HepG2 (cell line): ENCODE measurements at regions not wholly inside any gene's neighbourhood (a gene's known extent, or its start where the extent isn't known, plus 50 kb on each side); places are given as distances from the start of the nearest gene placed in this dataset.
A peak's percentile ranks its signal among the peaks of the same experiment; 100 is the strongest.

Experiments
- CENPX ChIP-seq: sonication (generic); formaldehyde crosslinking; IDR thresholded peaks from 2 replicates; pipeline ENCODE4 v1.9.0; 2021; ENCODE audit warnings: mild to moderate bottlenecking, missing genetic modification reagents, moderate library complexity
- KLF11 ChIP-seq: IDR thresholded peaks from 2 replicates; pipeline ENCODE4 v1.6.1; 2016; ENCODE audit warnings: missing compliant biosample characterization
- MATR3 ChIP-seq: sonication (generic); formaldehyde crosslinking; IDR thresholded peaks from 2 replicates; pipeline ENCODE4 v1.4.0; 2020; ENCODE audit warnings: missing genetic modification reagents
- NR3C1 ChIP-seq: sonication (generic); formaldehyde crosslinking; IDR thresholded peaks from 2 replicates; pipeline ENCODE4 v1.4.0; 2020; ENCODE audit warnings: missing genetic modification reagents
- PATZ1 ChIP-seq: sonication (generic); formaldehyde crosslinking; IDR thresholded peaks from 2 replicates; pipeline ENCODE4 v1.4.0; 2020; ENCODE audit warnings: missing genetic modification reagents
- PRMT3 ChIP-seq: sonication (generic); formaldehyde crosslinking; IDR thresholded peaks from 2 replicates; pipeline ENCODE4 v1.8.1; 2022; ENCODE audit warnings: low read depth, mild to moderate bottlenecking, moderate library complexity, missing genetic modification reagents, borderline replicate concordance
- SKI ChIP-seq: fragments of 450-650 bp; IDR thresholded peaks from one replicate; pipeline ENCODE4 v1.6.1; 2018; ENCODE audit warnings: mild to moderate bottlenecking; ENCODE audit not compliant: partially characterized antibody
- SP2 ChIP-seq: sonication (generic); formaldehyde crosslinking; IDR thresholded peaks from 2 replicates; pipeline ENCODE4 v1.5.1; 2020; ENCODE audit warnings: mild to moderate bottlenecking, missing genetic modification reagents
- SRSF4 ChIP-seq: fragments of 200-400 bp; formaldehyde crosslinking; IDR thresholded peaks from one replicate; pipeline ENCODE4 v1.6.1; 2018; ENCODE audit warnings: mild to moderate bottlenecking, low read depth, low read length, moderate library complexity; ENCODE audit not compliant: poor library complexity, severe bottlenecking
- U2AF2 ChIP-seq: fragments of 200-400 bp; formaldehyde crosslinking; IDR thresholded peaks from 2 replicates; pipeline ENCODE4 v1.6.1; 2017; ENCODE audit warnings: low read depth, mild to moderate bottlenecking, low read length
- ZBTB3 ChIP-seq: sonication (generic); formaldehyde crosslinking; IDR thresholded peaks from 2 replicates; pipeline ENCODE4 v1.4.0; 2020; ENCODE audit warnings: low read depth, mild to moderate bottlenecking, moderate library complexity, missing genetic modification reagents, borderline replicate concordance
- ZEB1 ChIP-seq: IDR thresholded peaks from 2 replicates; pipeline ENCODE4 v1.6.1; 2012; ENCODE audit warnings: mild to moderate bottlenecking, low read depth, inconsistent platforms; ENCODE audit not compliant: insufficient replicate concordance
- ZNF282 ChIP-seq: fragments of 450-650 bp; IDR thresholded peaks from 2 replicates; pipeline ENCODE4 v1.6.1; 2018; ENCODE audit not compliant: partially characterized antibody
- ZNF552 ChIP-seq: sonication (generic); formaldehyde crosslinking; IDR thresholded peaks from 2 replicates; pipeline ENCODE4 v1.9.0; 2022; ENCODE audit warnings: missing genetic modification reagents, mild to moderate bottlenecking, borderline replicate concordance
- ZNF570 ChIP-seq: sonication (generic); formaldehyde crosslinking; IDR thresholded peaks from 2 replicates; pipeline ENCODE4 v1.4.0; 2020; ENCODE audit warnings: mild to moderate bottlenecking, missing genetic modification reagents, borderline replicate concordance
- ZNF747 ChIP-seq: sonication (generic); formaldehyde crosslinking; IDR thresholded peaks from 2 replicates; pipeline ENCODE4 v1.8.1; 2023; ENCODE audit warnings: missing genetic modification reagents, mild to moderate bottlenecking, borderline replicate concordance
- ZNF850 ChIP-seq: sonication (generic); formaldehyde crosslinking; conservative IDR thresholded peaks from 2 replicates; pipeline ENCODE4 v1.9.0; 2021; ENCODE audit warnings: mild to moderate bottlenecking, missing genetic modification reagents
- TF ChIP-seq, protein P1 (sequence below): sonication (generic); formaldehyde crosslinking; IDR thresholded peaks from 2 replicates; pipeline ENCODE4 v1.4.0; 2020; ENCODE audit warnings: missing genetic modification reagents
- TF ChIP-seq, protein P2 (sequence below): sonication (generic); formaldehyde crosslinking; IDR thresholded peaks from 2 replicates; pipeline ENCODE4 v1.5.0; 2020; ENCODE audit warnings: mild to moderate bottlenecking, missing genetic modification reagents, borderline replicate concordance
- TF ChIP-seq, protein P3 (sequence below): sonication (generic); formaldehyde crosslinking; IDR thresholded peaks from 2 replicates; pipeline ENCODE4 v1.4.0; 2020; ENCODE audit warnings: missing genetic modification reagents

GRCh38 chr2:31736695-31737454, 156.1 kb upstream of the SRD5A2 start (continued):
- TF ChIP-seq, protein P1, sequence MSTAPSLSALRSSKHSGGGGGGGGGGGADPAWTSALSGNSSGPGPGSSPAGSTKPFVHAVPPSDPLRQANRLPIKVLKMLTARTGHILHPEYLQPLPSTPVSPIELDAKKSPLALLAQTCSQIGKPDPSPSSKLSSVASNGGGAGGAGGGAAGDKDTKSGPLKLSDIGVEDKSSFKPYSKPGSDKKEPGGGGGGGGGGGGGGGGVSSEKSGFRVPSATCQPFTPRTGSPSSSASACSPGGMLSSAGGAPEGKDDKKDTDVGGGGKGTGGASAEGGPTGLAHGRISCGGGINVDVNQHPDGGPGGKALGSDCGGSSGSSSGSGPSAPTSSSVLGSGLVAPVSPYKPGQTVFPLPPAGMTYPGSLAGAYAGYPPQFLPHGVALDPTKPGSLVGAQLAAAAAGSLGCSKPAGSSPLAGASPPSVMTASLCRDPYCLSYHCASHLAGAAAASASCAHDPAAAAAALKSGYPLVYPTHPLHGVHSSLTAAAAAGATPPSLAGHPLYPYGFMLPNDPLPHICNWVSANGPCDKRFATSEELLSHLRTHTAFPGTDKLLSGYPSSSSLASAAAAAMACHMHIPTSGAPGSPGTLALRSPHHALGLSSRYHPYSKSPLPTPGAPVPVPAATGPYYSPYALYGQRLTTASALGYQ (CRISPR knock-in tag): no peak
- TF ChIP-seq ZEB1 (no peak), SP2 (no peak), MATR3 (CRISPR knock-in tag) (no peak), ZNF570 (CRISPR knock-in tag) (no peak), ZBTB3 (CRISPR knock-in tag) (no peak), PATZ1 (peak; percentile 38), SKI (peak; percentile 29), PRMT3 (no peak), SRSF4 (no peak), ZNF747 (CRISPR knock-in tag) (no peak), ZNF552 (CRISPR knock-in tag) (no peak), U2AF2 (no peak), KLF11 (CRISPR knock-in tag) (no peak), ZNF850 (CRISPR knock-in tag) (no peak), NR3C1 (CRISPR knock-in tag) (no peak), CENPX (no peak), ZNF282 (no peak)
- TF ChIP-seq, protein P2, sequence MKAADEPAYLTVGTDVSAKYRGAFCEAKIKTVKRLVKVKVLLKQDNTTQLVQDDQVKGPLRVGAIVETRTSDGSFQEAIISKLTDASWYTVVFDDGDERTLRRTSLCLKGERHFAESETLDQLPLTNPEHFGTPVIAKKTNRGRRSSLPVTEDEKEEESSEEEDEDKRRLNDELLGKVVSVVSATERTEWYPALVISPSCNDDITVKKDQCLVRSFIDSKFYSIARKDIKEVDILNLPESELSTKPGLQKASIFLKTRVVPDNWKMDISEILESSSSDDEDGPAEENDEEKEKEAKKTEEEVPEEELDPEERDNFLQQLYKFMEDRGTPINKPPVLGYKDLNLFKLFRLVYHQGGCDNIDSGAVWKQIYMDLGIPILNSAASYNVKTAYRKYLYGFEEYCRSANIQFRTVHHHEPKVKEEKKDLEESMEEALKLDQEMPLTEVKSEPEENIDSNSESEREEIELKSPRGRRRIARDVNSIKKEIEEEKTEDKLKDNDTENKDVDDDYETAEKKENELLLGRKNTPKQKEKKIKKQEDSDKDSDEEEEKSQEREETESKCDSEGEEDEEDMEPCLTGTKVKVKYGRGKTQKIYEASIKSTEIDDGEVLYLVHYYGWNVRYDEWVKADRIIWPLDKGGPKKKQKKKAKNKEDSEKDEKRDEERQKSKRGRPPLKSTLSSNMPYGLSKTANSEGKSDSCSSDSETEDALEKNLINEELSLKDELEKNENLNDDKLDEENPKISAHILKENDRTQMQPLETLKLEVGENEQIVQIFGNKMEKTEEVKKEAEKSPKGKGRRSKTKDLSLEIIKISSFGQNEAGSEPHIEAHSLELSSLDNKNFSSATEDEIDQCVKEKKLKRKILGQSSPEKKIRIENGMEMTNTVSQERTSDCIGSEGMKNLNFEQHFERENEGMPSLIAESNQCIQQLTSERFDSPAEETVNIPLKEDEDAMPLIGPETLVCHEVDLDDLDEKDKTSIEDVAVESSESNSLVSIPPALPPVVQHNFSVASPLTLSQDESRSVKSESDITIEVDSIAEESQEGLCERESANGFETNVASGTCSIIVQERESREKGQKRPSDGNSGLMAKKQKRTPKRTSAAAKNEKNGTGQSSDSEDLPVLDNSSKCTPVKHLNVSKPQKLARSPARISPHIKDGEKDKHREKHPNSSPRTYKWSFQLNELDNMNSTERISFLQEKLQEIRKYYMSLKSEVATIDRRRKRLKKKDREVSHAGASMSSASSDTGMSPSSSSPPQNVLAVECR (CRISPR knock-in tag): peak; percentile 43; the same call in 1 of the 2 replicates
- TF ChIP-seq, protein P3, sequence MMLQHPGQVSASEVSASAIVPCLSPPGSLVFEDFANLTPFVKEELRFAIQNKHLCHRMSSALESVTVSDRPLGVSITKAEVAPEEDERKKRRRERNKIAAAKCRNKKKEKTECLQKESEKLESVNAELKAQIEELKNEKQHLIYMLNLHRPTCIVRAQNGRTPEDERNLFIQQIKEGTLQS: peak; percentile 64
